ENCODE measurements at regions not wholly inside any gene's neighbourhood (a gene's known extent, or its start where the extent isn't known, plus 50 kb on each side); places are given as distances from the start of the nearest gene placed in this dataset.

DNA sequence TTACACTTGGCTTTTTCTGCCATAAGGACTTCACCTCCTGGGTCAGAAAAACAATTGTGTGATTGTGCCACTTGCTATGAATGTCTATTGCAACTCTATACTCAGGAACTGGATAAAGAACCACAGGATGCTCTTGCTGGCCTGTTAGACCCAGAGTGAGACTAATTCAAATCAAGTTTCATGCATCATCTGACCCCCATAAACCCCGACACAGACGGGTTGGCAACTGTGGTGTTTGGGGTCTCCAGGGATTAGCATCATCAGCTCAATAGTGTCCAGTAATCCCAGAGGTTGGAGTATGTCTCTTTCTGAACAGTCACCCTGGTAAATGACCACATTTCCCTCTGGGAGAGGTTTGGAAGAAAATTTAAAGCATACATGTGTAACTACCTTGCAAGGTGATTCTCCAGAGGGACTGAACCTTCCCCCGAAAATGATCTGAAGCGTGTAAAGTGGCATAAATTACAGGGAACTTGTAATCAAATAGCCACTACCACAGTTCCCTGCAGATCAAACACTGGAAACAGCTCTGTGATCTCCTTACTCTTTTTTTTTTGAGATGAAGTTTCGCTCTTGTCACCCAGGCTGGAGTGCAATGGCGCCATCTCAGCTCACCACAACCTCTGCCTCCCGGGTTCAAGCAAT lies 1097.6 kb downstream of the TBC1D22A start (continued):
- TF ChIP-seq STAT1 (IDR thresholded peaks at IDR 0.05; ENCODE audit: unreplicated experiment): no peak
- TF ChIP-seq POLR2AphosphoS5 (IDR thresholded peaks at IDR 0.05; ENCODE audit: low read depth): no peak
- TF ChIP-seq CREB1 (CRISPR knock-in tag; IDR thresholded peaks at IDR 0.05; ENCODE audit: low read depth): no peak
- TF ChIP-seq, protein P1, sequence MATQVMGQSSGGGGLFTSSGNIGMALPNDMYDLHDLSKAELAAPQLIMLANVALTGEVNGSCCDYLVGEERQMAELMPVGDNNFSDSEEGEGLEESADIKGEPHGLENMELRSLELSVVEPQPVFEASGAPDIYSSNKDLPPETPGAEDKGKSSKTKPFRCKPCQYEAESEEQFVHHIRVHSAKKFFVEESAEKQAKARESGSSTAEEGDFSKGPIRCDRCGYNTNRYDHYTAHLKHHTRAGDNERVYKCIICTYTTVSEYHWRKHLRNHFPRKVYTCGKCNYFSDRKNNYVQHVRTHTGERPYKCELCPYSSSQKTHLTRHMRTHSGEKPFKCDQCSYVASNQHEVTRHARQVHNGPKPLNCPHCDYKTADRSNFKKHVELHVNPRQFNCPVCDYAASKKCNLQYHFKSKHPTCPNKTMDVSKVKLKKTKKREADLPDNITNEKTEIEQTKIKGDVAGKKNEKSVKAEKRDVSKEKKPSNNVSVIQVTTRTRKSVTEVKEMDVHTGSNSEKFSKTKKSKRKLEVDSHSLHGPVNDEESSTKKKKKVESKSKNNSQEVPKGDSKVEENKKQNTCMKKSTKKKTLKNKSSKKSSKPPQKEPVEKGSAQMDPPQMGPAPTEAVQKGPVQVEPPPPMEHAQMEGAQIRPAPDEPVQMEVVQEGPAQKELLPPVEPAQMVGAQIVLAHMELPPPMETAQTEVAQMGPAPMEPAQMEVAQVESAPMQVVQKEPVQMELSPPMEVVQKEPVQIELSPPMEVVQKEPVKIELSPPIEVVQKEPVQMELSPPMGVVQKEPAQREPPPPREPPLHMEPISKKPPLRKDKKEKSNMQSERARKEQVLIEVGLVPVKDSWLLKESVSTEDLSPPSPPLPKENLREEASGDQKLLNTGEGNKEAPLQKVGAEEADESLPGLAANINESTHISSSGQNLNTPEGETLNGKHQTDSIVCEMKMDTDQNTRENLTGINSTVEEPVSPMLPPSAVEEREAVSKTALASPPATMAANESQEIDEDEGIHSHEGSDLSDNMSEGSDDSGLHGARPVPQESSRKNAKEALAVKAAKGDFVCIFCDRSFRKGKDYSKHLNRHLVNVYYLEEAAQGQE (IDR thresholded peaks at IDR 0.05; ENCODE audit: unreplicated experiment): no peak
- TF ChIP-seq, protein P2, sequence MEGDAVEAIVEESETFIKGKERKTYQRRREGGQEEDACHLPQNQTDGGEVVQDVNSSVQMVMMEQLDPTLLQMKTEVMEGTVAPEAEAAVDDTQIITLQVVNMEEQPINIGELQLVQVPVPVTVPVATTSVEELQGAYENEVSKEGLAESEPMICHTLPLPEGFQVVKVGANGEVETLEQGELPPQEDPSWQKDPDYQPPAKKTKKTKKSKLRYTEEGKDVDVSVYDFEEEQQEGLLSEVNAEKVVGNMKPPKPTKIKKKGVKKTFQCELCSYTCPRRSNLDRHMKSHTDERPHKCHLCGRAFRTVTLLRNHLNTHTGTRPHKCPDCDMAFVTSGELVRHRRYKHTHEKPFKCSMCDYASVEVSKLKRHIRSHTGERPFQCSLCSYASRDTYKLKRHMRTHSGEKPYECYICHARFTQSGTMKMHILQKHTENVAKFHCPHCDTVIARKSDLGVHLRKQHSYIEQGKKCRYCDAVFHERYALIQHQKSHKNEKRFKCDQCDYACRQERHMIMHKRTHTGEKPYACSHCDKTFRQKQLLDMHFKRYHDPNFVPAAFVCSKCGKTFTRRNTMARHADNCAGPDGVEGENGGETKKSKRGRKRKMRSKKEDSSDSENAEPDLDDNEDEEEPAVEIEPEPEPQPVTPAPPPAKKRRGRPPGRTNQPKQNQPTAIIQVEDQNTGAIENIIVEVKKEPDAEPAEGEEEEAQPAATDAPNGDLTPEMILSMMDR (conservative IDR thresholded peaks at IDR 0.05; ENCODE audit: low read depth in 2 of 2): no peak
- TF ChIP-seq ZNF331 (CRISPR knock-in tag; IDR thresholded peaks at IDR 0.05; ENCODE audit: low read depth): no peak
- TF ChIP-seq, protein P3, sequence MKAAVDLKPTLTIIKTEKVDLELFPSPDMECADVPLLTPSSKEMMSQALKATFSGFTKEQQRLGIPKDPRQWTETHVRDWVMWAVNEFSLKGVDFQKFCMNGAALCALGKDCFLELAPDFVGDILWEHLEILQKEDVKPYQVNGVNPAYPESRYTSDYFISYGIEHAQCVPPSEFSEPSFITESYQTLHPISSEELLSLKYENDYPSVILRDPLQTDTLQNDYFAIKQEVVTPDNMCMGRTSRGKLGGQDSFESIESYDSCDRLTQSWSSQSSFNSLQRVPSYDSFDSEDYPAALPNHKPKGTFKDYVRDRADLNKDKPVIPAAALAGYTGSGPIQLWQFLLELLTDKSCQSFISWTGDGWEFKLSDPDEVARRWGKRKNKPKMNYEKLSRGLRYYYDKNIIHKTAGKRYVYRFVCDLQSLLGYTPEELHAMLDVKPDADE (IDR thresholded peaks at IDR 0.05): no peak
- TF ChIP-seq NANOG (IDR thresholded peaks at IDR 0.05; ENCODE audit: borderline replicate concordance): no peak
- TF ChIP-seq EZH2phosphoT487 (IDR thresholded peaks at IDR 0.05; ENCODE audit: unreplicated experiment): no peak
- TF ChIP-seq JUNB (IDR thresholded peaks at IDR 0.05; ENCODE audit: unreplicated experiment): no peak
- no peak for TF ChIP-seq ZNF114 (CRISPR knock-in tag; IDR thresholded peaks at IDR 0.05)

DNA sequence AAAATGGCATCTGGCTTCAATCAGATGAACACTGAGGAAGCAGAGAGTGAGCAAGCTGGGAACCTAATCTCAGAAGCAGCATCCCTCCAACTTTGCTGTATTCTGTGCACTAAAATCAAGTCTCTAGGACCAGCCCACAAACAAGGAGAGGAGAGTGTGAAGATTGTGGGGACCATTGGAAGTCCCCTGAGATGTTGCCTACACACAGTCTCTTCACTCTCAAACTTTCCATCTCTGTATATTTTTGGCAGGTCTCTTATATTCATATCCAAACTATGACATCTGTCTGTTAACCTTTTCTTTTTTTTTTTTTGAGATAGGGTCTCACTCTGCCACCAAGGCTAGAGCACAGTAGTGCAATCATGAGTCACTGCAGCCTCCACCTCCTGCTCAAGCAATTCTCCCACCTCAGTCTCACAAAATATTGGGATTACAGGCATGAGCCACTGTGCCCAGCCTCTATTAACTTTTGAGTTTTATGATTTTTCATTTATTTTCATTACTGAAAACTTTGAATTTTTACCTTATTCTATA lies 1096.4 kb downstream of the TBC1D22A start:
- H3K4me2 ChIP-seq: no peak overlapping the region
- no peaks in the 10 kb centered on the region for H3K27me3 ChIP-seq (ENCODE audit: insufficient read depth)
- no peaks in the 10 kb centered on the region for H3K27me3 Mint-ChIP-seq (ENCODE audit: insufficient read depth, low read depth, poor library complexity)
- no peak overlapping the region for H2AFZ ChIP-seq
- H3K79me2 ChIP-seq (replicated peaks; ENCODE audit: insufficient read depth): no peaks in the 10 kb centered on the region
- H3K36me3 Mint-ChIP-seq (ENCODE audit: low read depth): peaks cover 8% of the 10 kb centered on the region
- H4K20me1 ChIP-seq (replicated peaks; ENCODE audit: insufficient read depth): no peaks in the 10 kb centered on the region
- DNase-seq (ENCODE audit: low spot score): no peak
- H3K9me3 Mint-ChIP-seq: peaks cover 70% of the 10 kb centered on the region
- no peaks in the 10 kb centered on the region for H3K4me1 ChIP-seq (ENCODE audit: insufficient read depth)
- H3K4me3 Mint-ChIP-seq: no peak overlapping the region
- H3K4me3 ChIP-seq: no peak overlapping the region
- no peak overlapping the region for H3K27ac Mint-ChIP-seq
- no peaks in the 10 kb centered on the region for H3K4me1 Mint-ChIP-seq
- no peak for ATAC-seq
- H3F3A ChIP-seq (replicated peaks; ENCODE audit: low read depth): no peaks in the 10 kb centered on the region
- H3K27ac ChIP-seq (ENCODE audit: low read depth): no peak overlapping the region
- no peaks in the 10 kb centered on the region; the same call in 1 of the 2 replicates for H3K36me3 ChIP-seq (ENCODE audit: insufficient read depth)
- H3K9me2 ChIP-seq (ENCODE audit: insufficient read depth): no peaks in the 10 kb centered on the region
- TF ChIP-seq ZNF331 (CRISPR knock-in tag; IDR thresholded peaks at IDR 0.05; ENCODE audit: low read depth): no peak
- TF ChIP-seq ZNF114 (CRISPR knock-in tag; IDR thresholded peaks at IDR 0.05): no peak
- no peak for TF ChIP-seq EZH2 (IDR thresholded peaks at IDR 0.05; ENCODE audit: low read depth, unreplicated experiment)
- TF ChIP-seq, protein P2 (conservative IDR thresholded peaks at IDR 0.05; ENCODE audit: low read depth in 2 of 2): no peak

Data from GM23338 (cell line).